Small intestine (tissue), 7 donors: ENCODE measurements at regions not wholly inside any gene's neighbourhood (a gene's known extent, or its start where the extent isn't known, plus 50 kb on each side); places are given as distances from the start of the nearest gene placed in this dataset.

ENCODE experiments used
- DNase-seq, 2 donors: peaks; one replicate each; pipeline versions ENCODE4 v3.0.0 to v3.0.0-alpha.2; 2013
- FAIRE-seq: peaks from 2 replicates; lab custom pipeline; 2012; peaks lifted over from hg19 to GRCh38; lab: Jason Lieb, UNC
- H3K27ac ChIP-seq, 3 donors: one replicate each; pipeline ENCODE4 v1.5.1; 2013; ENCODE audit warnings: low read length in 2 of 3, mild to moderate bottlenecking in 2 of 3, control low read depth in 1 of 3, inconsistent platforms in 1 of 3, low read depth in 1 of 3, moderate library complexity in 1 of 3
- H3K27me3 ChIP-seq, 3 donors: one replicate each; pipeline ENCODE4 v1.6.1; 2013; ENCODE audit warnings: low read length in 3 of 3, inconsistent platforms in 1 of 3; ENCODE audit not compliant: control insufficient read depth in 3 of 3, insufficient read depth in 3 of 3
- H3K36me3 ChIP-seq, 3 donors: one replicate each; pipeline ENCODE4 v1.6.1; 2013; ENCODE audit warnings: low read length in 3 of 3, inconsistent platforms in 1 of 3, low read depth in 1 of 3, mild to moderate bottlenecking in 1 of 3, moderate library complexity in 1 of 3; ENCODE audit not compliant: control insufficient read depth in 3 of 3, insufficient read depth in 2 of 3
- H3K4me1 ChIP-seq, 3 donors: one replicate each; pipeline ENCODE4 v1.6.1; 2013; ENCODE audit warnings: low read length in 2 of 3, inconsistent platforms in 1 of 3, low read depth in 1 of 3, mild to moderate bottlenecking in 1 of 3, moderate library complexity in 1 of 3; ENCODE audit not compliant: control insufficient read depth in 3 of 3, insufficient read depth in 2 of 3
- H3K4me3 ChIP-seq, 3 donors: one replicate each; pipeline ENCODE4 v1.5.1; 2013; ENCODE audit warnings: low read length in 3 of 3, control low read depth in 1 of 3, inconsistent platforms in 1 of 3, low read depth in 1 of 3, mild to moderate bottlenecking in 1 of 3, moderate library complexity in 1 of 3
- H3K9me3 ChIP-seq, 2 donors: one replicate each; pipeline ENCODE4 v1.6.1; 2013; ENCODE audit warnings: low read depth in 1 of 2, low read length in 1 of 2; ENCODE audit not compliant: control insufficient read depth in 2 of 2, insufficient read depth in 1 of 2
- WGBS, 3 donors: extraction: QIAGEN DNeasy Blood & Tissue Kit; methylation state at CpG; one replicate each; pipeline ENCODE4 v1.1.7; 2013; 5-methylcytosine and 5-hydroxymethylcytosine counted together
- donor health status: healthy with polysubstance abuse.
- donor health status: control.
- donor health status: control.
- donor health status: Bipolar disorder and iron deficiency.
- donor health status: healthy.

DNA sequence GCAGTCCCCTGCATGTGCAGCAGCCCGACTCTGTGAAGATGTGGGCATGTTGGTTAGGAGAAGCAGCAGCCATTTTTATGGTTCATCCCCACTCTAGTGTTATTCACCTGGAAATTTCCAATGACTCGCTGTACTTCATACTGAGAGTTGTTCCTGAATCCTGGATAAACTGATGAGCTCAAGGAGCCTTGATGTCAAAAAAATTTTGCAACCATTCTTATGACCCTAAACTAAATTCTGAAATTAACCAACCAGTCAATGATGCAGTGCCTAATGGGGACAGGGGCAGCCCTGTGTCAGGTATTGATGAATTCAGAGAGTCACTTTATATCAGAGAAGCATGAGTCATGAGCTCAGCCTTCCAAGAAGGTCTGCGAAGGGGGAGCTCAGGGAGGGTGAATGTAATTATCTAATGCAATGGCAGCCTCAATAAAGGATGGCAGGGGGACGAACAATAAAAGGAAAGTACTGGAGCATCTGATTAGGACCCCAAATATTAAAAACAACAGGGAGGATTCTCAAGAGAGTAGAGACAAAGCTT is 108.4 kb upstream of the VEPH1 start:
- no peak for FAIRE-seq

DNA sequence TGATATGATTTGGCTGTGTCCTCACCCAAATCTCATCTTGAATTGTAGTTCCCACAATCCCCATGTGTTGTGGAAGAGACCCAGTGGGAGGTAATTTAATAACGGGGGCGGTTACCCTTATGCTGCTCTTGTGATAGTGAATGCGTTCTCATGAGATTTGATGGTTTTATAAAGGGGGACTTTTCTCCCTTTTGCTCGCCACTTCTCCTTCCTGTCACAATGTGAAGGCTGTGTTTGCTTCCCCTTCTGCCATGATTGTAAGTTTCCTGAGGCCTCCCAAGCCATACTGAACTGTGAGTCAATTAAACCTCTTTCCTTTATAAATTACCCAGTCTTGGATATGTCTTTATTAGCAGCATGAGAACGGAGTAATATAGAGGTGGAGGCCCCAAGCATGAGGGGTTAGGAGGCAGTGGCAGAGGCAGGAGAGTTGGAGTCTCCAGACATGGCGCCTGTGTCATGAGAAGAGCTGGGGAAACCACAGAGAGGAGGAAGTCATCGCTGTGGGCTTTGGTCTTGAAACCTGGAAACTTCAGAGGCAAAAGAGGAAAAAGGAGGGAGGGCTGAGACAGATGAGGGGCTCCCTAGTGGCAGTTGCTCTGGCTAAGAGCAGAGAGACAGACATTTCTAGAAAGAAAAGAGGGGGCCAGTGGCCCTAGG is 107.8 kb upstream of the VEPH1 start:
- H3K4me1 ChIP-seq = peaks cover 0 to 4% (median 0%) of the 10 kb centered on the region in 3 donors
- H3K27ac ChIP-seq = no peak overlapping the region
- no peak overlapping the region for H3K4me3 ChIP-seq
- H3K27me3 ChIP-seq = no peaks in the 10 kb centered on the region
- 74 to 88% (median 76%) methylated on average over 7 of the region's 7 CpGs for WGBS, 3 donors
- H3K9me3 ChIP-seq = no peaks in the 10 kb centered on the region
- no peaks in the 10 kb centered on the region for H3K36me3 ChIP-seq
- no peak for FAIRE-seq
- no peak for DNase-seq

More for the DNA sequence above, 108.4 kb upstream of the VEPH1 start:
- Histone ChIP-seq H3K9me3 (no peaks in the 10 kb centered on the region), H3K27ac (no peak overlapping the region), H3K4me3 (no peak overlapping the region), H3K4me1 (peaks cover 0 to under 1% (median 0%) of the 10 kb centered on the region in 3 donors), H3K36me3 (no peaks in the 10 kb centered on the region), H3K27me3 (no peaks in the 10 kb centered on the region)
- DNase-seq = no peak
- WGBS, 3 donors = 79 to 82% (median 80%) methylated on average over 4 of the region's 4 CpGs

GRCh38 chr3:157607826-157608405 is 104.7 kb upstream of the VEPH1 start:
- H3K27ac ChIP-seq = no peak overlapping the region
- FAIRE-seq (no peak), DNase-seq (no peak)
- H3K4me3 ChIP-seq = no peak overlapping the region
- no peaks in the 10 kb centered on the region for H3K9me3 ChIP-seq
- WGBS, 3 donors = 60 to 80% (median 67%) methylated on average over 9 of the region's 9 CpGs
- no peaks in the 10 kb centered on the region for H3K27me3 ChIP-seq
- peaks cover 0 to 4% (median 0%) of the 10 kb centered on the region in 3 donors for H3K4me1 ChIP-seq
- no peaks in the 10 kb centered on the region for H3K36me3 ChIP-seq

GRCh38 chr3:157606852-157607197 is 103.6 kb upstream of the VEPH1 start:
- no peak for DNase-seq
- Histone ChIP-seq H3K27ac (no peak overlapping the region), H3K9me3 (no peaks in the 10 kb centered on the region), H3K36me3 (no peaks in the 10 kb centered on the region), H3K4me1 (peaks cover 0 to 4% (median 0%) of the 10 kb centered on the region in 3 donors), H3K4me3 (no peak overlapping the region), H3K27me3 (no peaks in the 10 kb centered on the region)
- FAIRE-seq = no peak
- WGBS, 3 donors = 41 to 45% (median 42%) methylated on average over 4 of the region's 4 CpGs

DNA sequence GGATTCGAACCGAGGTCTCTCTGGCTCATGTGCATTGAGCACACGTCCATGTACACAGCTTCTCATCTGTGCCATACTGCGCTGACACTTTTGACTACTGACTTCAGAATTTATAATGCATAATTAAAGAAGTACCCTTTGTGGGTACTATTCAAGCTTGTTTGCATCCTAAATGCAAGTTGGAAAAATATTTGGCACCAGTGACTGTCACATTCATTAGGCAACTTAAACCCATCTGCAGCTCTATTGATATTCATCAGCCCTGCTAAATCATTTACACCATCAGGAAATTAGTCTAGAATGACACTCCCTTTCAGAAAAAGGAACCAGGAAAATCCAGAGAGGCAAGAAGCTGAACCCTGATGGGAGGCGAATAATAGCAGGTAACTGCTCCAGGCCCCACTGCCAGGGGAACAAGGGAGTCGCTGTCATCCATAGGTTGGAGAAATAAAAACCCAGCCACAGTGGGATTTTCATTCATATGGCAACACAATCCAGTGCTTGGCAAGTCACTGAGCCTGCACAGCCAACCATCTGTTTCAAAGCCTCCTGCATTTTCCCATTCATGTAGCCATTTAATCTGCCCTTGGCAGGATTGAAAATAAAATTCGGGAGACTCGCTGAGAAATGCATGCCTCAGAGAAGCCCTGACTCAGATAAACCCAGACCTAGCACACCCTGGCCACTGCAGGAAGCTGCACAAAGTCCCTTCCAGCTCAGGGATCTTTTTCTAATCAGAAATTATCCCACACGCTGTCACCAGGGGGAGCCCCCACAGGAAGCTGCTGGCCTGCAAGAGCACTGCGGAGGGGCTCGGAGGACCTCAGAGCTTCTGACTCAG is 103.0 kb upstream of the VEPH1 start:
- peak; percentile 29 to 77 for DNase-seq

DNA sequence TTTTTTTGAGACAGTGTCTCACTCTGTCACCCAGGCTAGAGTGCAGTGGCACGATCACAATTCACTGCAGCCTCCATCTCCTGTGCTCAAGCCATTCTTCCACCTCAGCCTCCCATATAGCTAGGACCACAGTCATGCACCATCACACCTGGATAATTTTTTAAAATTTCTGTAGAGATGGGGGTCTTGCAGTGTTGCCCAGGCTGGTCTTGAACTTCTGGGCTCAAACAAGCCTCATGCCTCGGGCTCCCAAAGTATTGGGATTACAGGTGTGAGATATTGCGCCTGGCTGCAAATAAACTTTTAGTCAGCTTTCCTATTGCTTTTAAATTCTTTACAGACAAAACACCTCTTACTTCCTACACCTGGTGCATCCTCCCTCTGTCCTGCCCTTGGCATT is 102.1 kb upstream of the VEPH1 start:
- Histone ChIP-seq H3K36me3 (no peaks in the 10 kb centered on the region), H3K4me1 (peaks cover 0 to 4% (median 0%) of the 10 kb centered on the region in 3 donors), H3K9me3 (no peaks in the 10 kb centered on the region), H3K27ac (no peak overlapping the region), H3K4me3 (no peak overlapping the region), H3K27me3 (no peaks in the 10 kb centered on the region)
- 65 to 91% (median 72%) methylated on average over 3 of the region's 3 CpGs for WGBS, 3 donors
- FAIRE-seq (no peak), DNase-seq (no peak)

More for the DNA sequence above, 103.0 kb upstream of the VEPH1 start:
- Histone ChIP-seq H3K27me3 (no peaks in the 10 kb centered on the region), H3K4me3 (no peak overlapping the region), H3K36me3 (no peaks in the 10 kb centered on the region), H3K9me3 (no peaks in the 10 kb centered on the region), H3K27ac (no peak overlapping the region), H3K4me1 (peaks cover 0 to 4% (median 0%) of the 10 kb centered on the region in 3 donors)
- 40 to 46% (median 42%) methylated on average over 11 of the region's 11 CpGs for WGBS, 3 donors
- FAIRE-seq = no peak

GRCh38 chr3:157602424-157602823 is 99.2 kb upstream of the VEPH1 start:
- H3K36me3 ChIP-seq = no peaks in the 10 kb centered on the region
- DNase-seq = no peak
- H3K9me3 ChIP-seq = no peaks in the 10 kb centered on the region
- no peaks in the 10 kb centered on the region for H3K27me3 ChIP-seq
- no peak for FAIRE-seq
- no peak overlapping the region for H3K4me3 ChIP-seq
- no peak overlapping the region for H3K27ac ChIP-seq
- 65 to 90% (median 67%) methylated on average over 1 of the region's 1 CpG for WGBS, 3 donors
- H3K4me1 ChIP-seq = peaks cover 0 to 4% (median 0%) of the 10 kb centered on the region in 3 donors

DNA sequence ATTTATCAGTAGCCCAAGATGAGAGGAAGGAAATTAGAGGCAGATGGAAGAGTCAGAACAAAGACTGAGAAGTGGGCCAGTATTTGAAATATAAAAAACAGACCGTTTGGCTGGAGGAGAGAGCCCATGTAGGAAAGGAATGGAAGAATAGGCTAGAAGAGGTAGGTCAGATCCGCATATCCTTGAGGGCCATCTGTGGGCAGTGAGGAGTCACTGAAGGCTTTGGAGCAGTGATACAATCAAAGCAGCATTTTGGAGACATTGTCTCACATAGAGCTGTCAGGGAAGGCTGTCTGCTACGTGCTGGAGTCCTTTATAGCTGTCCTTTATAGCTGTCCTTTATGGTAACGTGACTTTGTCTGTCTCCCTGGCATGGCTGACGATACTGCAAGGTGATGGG is 92.0 kb upstream of the VEPH1 start:
- Histone ChIP-seq H3K36me3 (no peaks in the 10 kb centered on the region), H3K4me1 (no peaks in the 10 kb centered on the region), H3K9me3 (no peaks in the 10 kb centered on the region), H3K27me3 (peaks cover 0 to 4% (median 2%) of the 10 kb centered on the region in 3 donors), H3K27ac (no peak overlapping the region), H3K4me3 (no peak overlapping the region)
- DNase-seq (no peak), FAIRE-seq (no peak)
- 62 to 74% (median 67%) methylated on average over 5 of the region's 5 CpGs for WGBS, 3 donors
